ENCODE measurements at regions not wholly inside any gene's neighbourhood (a gene's known extent, or its start where the extent isn't known, plus 50 kb on each side); places are given as distances from the start of the nearest gene placed in this dataset.
"Not testable (repeated sequence)": the region's sequence is repeated elsewhere in the genome, so short reads cannot be mapped to it uniquely, and the experiment has no call there.

GRCh38 chr15:95205830-95206229, 974.5 kb downstream of the MCTP2 start:
- H3K36me3 ChIP-seq (ENCODE audit: insufficient read depth, low read length); H3K27ac ChIP-seq (ENCODE audit: low read depth, low read length); H3K27me3 ChIP-seq (ENCODE audit: control insufficient read depth in 1 of 2, insufficient read depth in 2 of 2, low read length in 2 of 2); H3K9me3 ChIP-seq (ENCODE audit: low read length); H3K9ac ChIP-seq (ENCODE audit: low read length); H3K4me3 ChIP-seq (ENCODE audit: low read depth in 1 of 2, low read length in 2 of 2); H3K4me1 ChIP-seq (ENCODE audit: insufficient read depth, low read length): not testable (repeated sequence)

DNA sequence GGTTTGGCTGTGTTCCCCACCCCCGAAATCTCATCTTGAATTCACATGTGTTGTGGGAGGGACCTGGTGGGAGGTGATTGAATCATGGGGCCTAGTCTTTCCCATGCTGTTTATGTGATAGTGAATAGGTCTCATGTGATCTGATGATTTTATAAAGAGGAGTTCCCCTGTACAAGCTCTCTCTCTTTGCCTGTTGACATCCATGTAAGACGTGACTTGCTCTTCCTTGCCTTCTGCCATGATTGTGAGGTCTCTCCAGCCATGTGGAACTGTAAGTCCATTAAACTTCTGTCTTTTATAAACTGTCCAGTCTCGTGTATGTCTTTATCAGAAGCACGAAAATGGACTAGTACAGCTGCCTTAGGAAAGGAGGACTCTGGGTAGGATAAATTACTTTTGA, 976.7 kb downstream of the MCTP2 start:
- no peak overlapping the region for H3K4me3 ChIP-seq (ENCODE audit: low read depth in 1 of 2, low read length in 2 of 2)
- no peaks in the 10 kb centered on the region for H3K36me3 ChIP-seq (ENCODE audit: insufficient read depth, low read length)
- H3K9me3 ChIP-seq (ENCODE audit: low read length) = no peaks in the 10 kb centered on the region
- no peak overlapping the region for H3K27ac ChIP-seq (ENCODE audit: low read depth, low read length)
- no peaks in the 10 kb centered on the region for H3K27me3 ChIP-seq (ENCODE audit: control insufficient read depth in 1 of 2, insufficient read depth in 2 of 2, low read length in 2 of 2)
- H3K9ac ChIP-seq (ENCODE audit: low read length) = no peak overlapping the region
- H3K4me1 ChIP-seq (ENCODE audit: insufficient read depth, low read length) = no peaks in the 10 kb centered on the region

DNA sequence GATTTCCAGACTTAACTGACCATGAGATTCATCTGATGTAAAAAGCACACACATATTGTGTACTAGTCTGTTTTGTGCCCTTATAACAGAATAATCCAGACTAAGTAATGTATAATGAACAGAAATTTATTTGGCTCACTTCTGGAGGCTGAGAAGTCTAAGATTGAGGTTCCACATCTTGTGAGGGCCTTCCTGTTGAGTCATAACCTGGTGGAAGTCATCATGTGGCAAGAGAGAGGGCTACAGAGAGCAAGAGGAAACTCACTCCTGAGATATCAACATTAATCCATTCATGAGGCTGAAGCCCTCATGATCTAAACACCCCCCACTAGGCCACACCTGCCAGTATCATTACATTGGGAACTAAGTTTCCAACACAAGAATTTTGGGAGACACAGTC, 977.6 kb downstream of the MCTP2 start:
- Histone ChIP-seq H3K9ac (ENCODE audit: low read length) (no peak overlapping the region), H3K9me3 (ENCODE audit: low read length) (no peaks in the 10 kb centered on the region), H3K4me1 (ENCODE audit: insufficient read depth, low read length) (no peaks in the 10 kb centered on the region), H3K27ac (ENCODE audit: low read depth, low read length) (no peak overlapping the region), H3K27me3 (ENCODE audit: control insufficient read depth in 1 of 2, insufficient read depth in 2 of 2, low read length in 2 of 2) (no peaks in the 10 kb centered on the region), H3K4me3 (ENCODE audit: low read depth in 1 of 2, low read length in 2 of 2) (no peak overlapping the region), H3K36me3 (ENCODE audit: insufficient read depth, low read length) (no peaks in the 10 kb centered on the region)

DNA sequence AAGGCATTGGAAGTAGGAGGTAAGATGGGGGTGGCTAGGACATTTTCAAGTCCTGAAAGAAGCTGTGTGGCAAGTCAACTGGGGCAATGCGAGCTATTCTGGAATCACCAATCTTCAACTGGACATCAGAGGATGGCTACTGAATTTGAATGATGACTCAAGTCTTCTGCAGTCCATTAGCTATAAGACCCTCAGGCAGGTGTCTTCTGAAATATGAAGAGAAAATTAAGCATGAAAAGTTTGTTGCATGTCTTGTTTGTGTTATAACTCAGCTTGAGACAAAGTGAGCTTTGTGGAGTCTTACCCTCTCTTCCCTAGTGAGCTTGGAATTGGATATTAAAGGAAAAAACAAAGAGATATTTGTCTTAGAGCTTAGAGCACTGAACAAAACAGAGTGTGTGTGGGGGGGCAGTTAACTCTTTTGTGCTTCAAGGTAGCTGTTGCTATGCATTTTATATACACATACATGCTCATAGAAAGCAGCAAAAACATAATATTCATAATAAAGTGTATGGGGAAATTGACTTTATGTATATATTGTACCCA, 979.1 kb downstream of the MCTP2 start:
- Histone ChIP-seq H3K4me1 (ENCODE audit: insufficient read depth, low read length) (no peaks in the 10 kb centered on the region), H3K27ac (ENCODE audit: low read depth, low read length) (no peak overlapping the region), H3K9ac (ENCODE audit: low read length) (no peak overlapping the region), H3K36me3 (ENCODE audit: insufficient read depth, low read length) (no peaks in the 10 kb centered on the region), H3K9me3 (ENCODE audit: low read length) (no peaks in the 10 kb centered on the region), H3K27me3 (ENCODE audit: control insufficient read depth in 1 of 2, insufficient read depth in 2 of 2, low read length in 2 of 2) (no peaks in the 10 kb centered on the region), H3K4me3 (ENCODE audit: low read depth in 1 of 2, low read length in 2 of 2) (no peak overlapping the region)

- Histone ChIP-seq H3K4me3 (ENCODE audit: low read depth in 1 of 2, low read length in 2 of 2) (no peak overlapping the region), H3K27me3 (ENCODE audit: control insufficient read depth in 1 of 2, insufficient read depth in 2 of 2, low read length in 2 of 2) (no peaks in the 10 kb centered on the region), H3K36me3 (ENCODE audit: insufficient read depth, low read length) (no peaks in the 10 kb centered on the region), H3K9me3 (ENCODE audit: low read length) (no peaks in the 10 kb centered on the region), H3K27ac (ENCODE audit: low read depth, low read length) (no peak overlapping the region), H3K4me1 (ENCODE audit: insufficient read depth, low read length) (no peaks in the 10 kb centered on the region), H3K9ac (ENCODE audit: low read length) (no peak overlapping the region)
Observed at GRCh38 chr15:95215017-95215416, 983.7 kb downstream of the MCTP2 start.

DNA sequence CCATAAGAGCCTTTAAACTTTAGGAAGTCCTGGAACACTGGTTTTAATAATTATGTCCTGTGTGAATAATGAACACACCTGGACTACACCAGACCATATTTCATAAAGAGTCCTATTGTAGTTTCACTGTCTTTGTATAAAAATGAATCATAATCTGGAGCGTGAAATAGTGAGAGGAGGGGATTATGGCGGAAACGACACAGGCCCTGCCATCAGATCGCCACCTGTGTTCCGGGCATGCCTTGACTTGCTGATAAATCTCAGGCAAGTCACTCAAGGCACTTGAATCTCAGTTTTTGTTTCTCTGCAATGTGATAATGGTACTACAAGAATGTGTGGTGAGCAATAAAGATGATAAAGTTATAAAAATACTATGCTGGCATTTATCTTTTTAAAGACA, 995.5 kb downstream of the MCTP2 start:
- H3K27me3 ChIP-seq (ENCODE audit: control insufficient read depth in 1 of 2, insufficient read depth in 2 of 2, low read length in 2 of 2) = no peaks in the 10 kb centered on the region
- no peak overlapping the region for H3K4me3 ChIP-seq (ENCODE audit: low read depth in 1 of 2, low read length in 2 of 2)
- peaks cover 7% of the 10 kb centered on the region for H3K9me3 ChIP-seq (ENCODE audit: low read length)
- no peak overlapping the region for H3K27ac ChIP-seq (ENCODE audit: low read depth, low read length)
- no peak overlapping the region for H3K9ac ChIP-seq (ENCODE audit: low read length)
- no peaks in the 10 kb centered on the region for H3K4me1 ChIP-seq (ENCODE audit: insufficient read depth, low read length)
- no peaks in the 10 kb centered on the region for H3K36me3 ChIP-seq (ENCODE audit: insufficient read depth, low read length)

- Histone ChIP-seq H3K27me3 (ENCODE audit: control insufficient read depth in 1 of 2, insufficient read depth in 2 of 2, low read length in 2 of 2) (no peaks in the 10 kb centered on the region), H3K4me3 (ENCODE audit: low read depth in 1 of 2, low read length in 2 of 2) (no peak overlapping the region), H3K9ac (ENCODE audit: low read length) (no peak overlapping the region), H3K4me1 (ENCODE audit: insufficient read depth, low read length) (no peaks in the 10 kb centered on the region), H3K36me3 (ENCODE audit: insufficient read depth, low read length) (no peaks in the 10 kb centered on the region), H3K9me3 (ENCODE audit: low read length) (peaks cover 7% of the 10 kb centered on the region), H3K27ac (ENCODE audit: low read depth, low read length) (no peak overlapping the region)
Observed at GRCh38 chr15:95227235-95227634, 995.9 kb downstream of the MCTP2 start.

DNA sequence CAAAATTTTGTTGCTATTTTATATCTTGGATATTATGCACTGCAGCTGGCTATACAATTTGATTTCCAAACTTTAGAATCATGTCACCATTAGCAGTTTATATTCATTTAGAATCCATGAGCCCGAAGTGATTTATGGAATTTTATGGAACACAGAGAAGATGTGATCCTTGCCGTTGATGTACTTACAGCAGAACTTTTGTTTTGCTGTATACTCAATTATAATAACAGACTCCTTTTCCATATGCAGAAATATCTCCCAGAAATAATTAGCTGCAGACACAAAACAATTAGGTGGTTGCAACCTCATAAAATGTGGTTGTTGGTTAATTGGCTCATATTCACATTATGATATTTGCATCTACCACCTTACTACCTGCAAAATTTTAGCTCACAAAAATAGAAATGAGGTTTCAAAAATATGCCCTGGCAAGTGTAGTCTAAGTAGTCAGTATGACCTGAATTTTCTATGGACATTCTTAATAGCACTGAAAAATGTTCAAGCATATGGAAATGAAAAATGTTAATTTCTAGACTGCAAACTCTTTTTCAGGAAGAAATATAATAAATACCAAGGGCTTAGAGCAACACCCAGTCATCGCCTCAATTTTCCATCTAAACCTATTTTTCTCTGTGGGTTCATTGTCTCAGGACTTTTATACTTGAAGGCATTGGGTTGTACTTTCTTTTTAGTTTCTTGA, 997.6 kb downstream of the MCTP2 start:
- Histone ChIP-seq H3K36me3 (ENCODE audit: insufficient read depth, low read length) (no peaks in the 10 kb centered on the region), H3K27me3 (ENCODE audit: control insufficient read depth in 1 of 2, insufficient read depth in 2 of 2, low read length in 2 of 2) (no peaks in the 10 kb centered on the region), H3K4me1 (ENCODE audit: insufficient read depth, low read length) (no peaks in the 10 kb centered on the region), H3K9ac (ENCODE audit: low read length) (no peak overlapping the region), H3K27ac (ENCODE audit: low read depth, low read length) (no peak overlapping the region), H3K4me3 (ENCODE audit: low read depth in 1 of 2, low read length in 2 of 2) (no peak overlapping the region), H3K9me3 (ENCODE audit: low read length) (no peaks in the 10 kb centered on the region)

DNA sequence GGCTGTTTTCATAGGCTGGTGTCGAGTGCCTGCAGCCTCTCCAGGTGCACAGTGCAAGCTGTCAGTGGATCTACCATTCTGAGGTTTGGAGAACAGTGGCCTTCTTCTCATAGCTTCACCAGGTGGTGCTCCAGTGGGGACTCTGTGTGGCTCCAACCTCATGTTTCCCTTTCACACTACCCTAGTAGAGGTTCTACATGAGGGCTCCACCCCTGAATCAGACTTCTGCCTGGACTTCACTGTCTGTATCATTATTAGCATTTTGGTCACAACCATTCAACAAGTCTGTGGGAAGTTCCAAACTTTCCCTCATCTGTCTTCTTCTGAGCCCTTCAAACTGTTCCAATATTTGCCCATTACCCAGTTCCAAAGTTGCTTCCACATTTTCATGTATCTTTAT, 1003.7 kb downstream of the MCTP2 start:
- H3K4me1 ChIP-seq (ENCODE audit: insufficient read depth, low read length) = no peaks in the 10 kb centered on the region
- no peaks in the 10 kb centered on the region for H3K27me3 ChIP-seq (ENCODE audit: control insufficient read depth in 1 of 2, insufficient read depth in 2 of 2, low read length in 2 of 2)
- H3K4me3 ChIP-seq (ENCODE audit: low read depth in 1 of 2, low read length in 2 of 2) = no peak overlapping the region
- no peaks in the 10 kb centered on the region for H3K9me3 ChIP-seq (ENCODE audit: low read length)
- no peak overlapping the region for H3K9ac ChIP-seq (ENCODE audit: low read length)
- no peaks in the 10 kb centered on the region for H3K36me3 ChIP-seq (ENCODE audit: insufficient read depth, low read length)
- H3K27ac ChIP-seq (ENCODE audit: low read depth, low read length) = no peak overlapping the region

GRCh38 chr15:95247071-95247984, 1016.0 kb downstream of the MCTP2 start:
- H3K9ac ChIP-seq (ENCODE audit: low read length) = no peak overlapping the region
- H3K9me3 ChIP-seq (ENCODE audit: low read length) = no peaks in the 10 kb centered on the region
- no peaks in the 10 kb centered on the region for H3K27me3 ChIP-seq (ENCODE audit: control insufficient read depth in 1 of 2, insufficient read depth in 2 of 2, low read length in 2 of 2)
- H3K4me1 ChIP-seq (ENCODE audit: insufficient read depth, low read length) = peaks cover 10% of the 10 kb centered on the region
- no peak overlapping the region for H3K4me3 ChIP-seq (ENCODE audit: low read depth in 1 of 2, low read length in 2 of 2)
- no peak overlapping the region for H3K27ac ChIP-seq (ENCODE audit: low read depth, low read length)
- H3K36me3 ChIP-seq (ENCODE audit: insufficient read depth, low read length) = no peaks in the 10 kb centered on the region

DNA sequence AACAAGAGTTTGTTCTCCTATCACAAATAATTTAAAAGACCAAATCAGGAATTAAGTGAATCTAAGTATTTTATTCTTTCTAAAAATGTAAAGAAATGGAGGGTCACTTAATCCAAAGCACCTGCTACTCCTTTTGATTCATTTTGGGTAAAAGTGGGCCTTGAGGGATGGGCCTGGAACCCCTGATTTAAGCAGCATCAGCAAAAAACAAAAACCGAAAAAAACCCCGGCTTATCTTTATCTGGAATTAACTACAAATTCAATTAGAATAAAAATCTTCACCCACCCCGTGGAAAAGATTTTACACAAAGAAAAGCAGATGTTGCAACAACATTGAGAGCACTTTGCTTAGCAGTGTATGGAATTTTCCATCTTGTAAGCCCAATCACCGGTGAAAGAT, 1018.2 kb downstream of the MCTP2 start:
- no peak overlapping the region for H3K4me3 ChIP-seq (ENCODE audit: low read depth in 1 of 2, low read length in 2 of 2)
- no peaks in the 10 kb centered on the region for H3K27me3 ChIP-seq (ENCODE audit: control insufficient read depth in 1 of 2, insufficient read depth in 2 of 2, low read length in 2 of 2)
- no peak overlapping the region for H3K27ac ChIP-seq (ENCODE audit: low read depth, low read length)
- peaks cover 13% of the 10 kb centered on the region for H3K4me1 ChIP-seq (ENCODE audit: insufficient read depth, low read length)
- H3K36me3 ChIP-seq (ENCODE audit: insufficient read depth, low read length) = no peaks in the 10 kb centered on the region
- no peak overlapping the region for H3K9ac ChIP-seq (ENCODE audit: low read length)
- no peaks in the 10 kb centered on the region for H3K9me3 ChIP-seq (ENCODE audit: low read length)

Measured in muscle layer of colon (tissue), 2 donors.